CD14-positive monocyte (primary cell): ENCODE measurements at regions not wholly inside any gene's neighbourhood (a gene's known extent, or its start where the extent isn't known, plus 50 kb on each side); places are given as distances from the start of the nearest gene placed in this dataset.

Experiments used
- DNase-seq, 3 donors: peaks; one replicate each; pipeline ENCODE4 v3.0.0-alpha.2; 2011 to 2022
- H2AFZ ChIP-seq: 2 replicates; pipeline ENCODE4 v1.6.0; 2012; ENCODE audit warnings: mild to moderate bottlenecking, low read depth, low read length, inconsistent platforms; ENCODE audit not compliant: insufficient read depth, poor library complexity, severe bottlenecking
- H3K27ac ChIP-seq, 2 donors: 1 replicate in 1 of 2; 2 replicates in 1 of 2; pipeline ENCODE4 v1.5.1; 2012 to 2013; ENCODE audit warnings: low read length in 2 of 2, control low read depth in 1 of 2, inconsistent platforms in 1 of 2, low read depth in 1 of 2, mild to moderate bottlenecking in 1 of 2
- H3K27me3 ChIP-seq, 2 donors: one replicate each; pipeline versions ENCODE4 v1.6.0 to v1.6.1; 2011 to 2013; ENCODE audit warnings: low read length in 2 of 2; ENCODE audit not compliant: control insufficient read depth in 2 of 2, insufficient read depth in 2 of 2
- H3K36me3 ChIP-seq, 2 donors: replicated peaks in 1 of 2; 1 replicate in 1 of 2; 2 replicates in 1 of 2; pipeline versions ENCODE4 v1.5.1 to v1.6.1; 2012 to 2013; ENCODE audit warnings: low read length in 2 of 2, control low read depth in 1 of 2, inconsistent platforms in 1 of 2, mild to moderate bottlenecking in 1 of 2; ENCODE audit not compliant: insufficient read depth in 2 of 2, control insufficient read depth in 1 of 2
- H3K4me1 ChIP-seq, 2 donors: 1 replicate in 1 of 2; 2 replicates in 1 of 2; pipeline versions ENCODE4 v1.5.1 to v1.6.1; 2012 to 2013; ENCODE audit warnings: low read length in 2 of 2, control low read depth in 1 of 2, inconsistent platforms in 1 of 2, mild to moderate bottlenecking in 1 of 2, moderate library complexity in 1 of 2; ENCODE audit not compliant: insufficient read depth in 2 of 2, control insufficient read depth in 1 of 2
- H3K4me2 ChIP-seq: replicated peaks from 2 replicates; pipeline ENCODE3; 2012; ENCODE audit warnings: low read length, moderate library complexity, mild to moderate bottlenecking; ENCODE audit not compliant: poor library complexity, severe bottlenecking; ENCODE audit errors: extremely low read depth
- H3K4me3 ChIP-seq, 3 experiments: fragments of 200-600 bp in 1 of 3; sonication (generic) in 1 of 3; replicated peaks in 1 of 3; 1 replicate in 2 of 3; 2 replicates in 1 of 3; pipeline ENCODE4 v1.5.1; 2011 to 2013; ENCODE audit warnings: low read length in 3 of 3, mild to moderate bottlenecking in 3 of 3, control low read depth in 2 of 3, low read depth in 2 of 3, inconsistent platforms in 1 of 3, moderate library complexity in 1 of 3
- H3K79me2 ChIP-seq: 2 replicates; pipeline ENCODE4 v1.6.0; 2012; ENCODE audit warnings: mild to moderate bottlenecking, control low read depth, inconsistent platforms, low read length, moderate library complexity; ENCODE audit not compliant: insufficient read depth
- H3K9ac ChIP-seq: 2 replicates; pipeline ENCODE4 v1.6.0; 2017; ENCODE audit warnings: low read length, mild to moderate bottlenecking; ENCODE audit not compliant: insufficient read depth, poor library complexity, severe bottlenecking
- H3K9me3 ChIP-seq, 2 donors: replicated peaks in 1 of 2; 1 replicate in 1 of 2; 2 replicates in 1 of 2; pipeline versions ENCODE4 v1.5.1 to v1.6.1; 2012 to 2013; ENCODE audit warnings: low read length in 2 of 2, control low read depth in 1 of 2; ENCODE audit not compliant: control insufficient read depth in 1 of 2, insufficient read depth in 1 of 2
- H4K20me1 ChIP-seq: 2 replicates; pipeline ENCODE4 v1.6.0; 2012; ENCODE audit warnings: mild to moderate bottlenecking, low read length, control low read depth, moderate library complexity; ENCODE audit not compliant: insufficient read depth
- H3K27ac Mint-ChIP-seq, 7 donors: one replicate each; pipeline ENCODE4 v1.8.0; 2020; ENCODE audit warnings: mild to moderate bottlenecking in 7 of 7, mixed read lengths in 7 of 7, moderate library complexity in 6 of 7, inconsistent platforms in 2 of 7
- H3K27me3 Mint-ChIP-seq, 3 donors: one replicate each; pipeline ENCODE4 v1.8.0; 2021 to 2022; ENCODE audit warnings: low read depth in 3 of 3, mild to moderate bottlenecking in 3 of 3, mixed read lengths in 3 of 3, moderate library complexity in 3 of 3, inconsistent platforms in 1 of 3
- H3K36me3 Mint-ChIP-seq, 2 donors: one replicate each; pipeline ENCODE4 v1.8.0; 2020; ENCODE audit warnings: mixed read lengths in 2 of 2, inconsistent platforms in 1 of 2, mild to moderate bottlenecking in 1 of 2
- H3K4me1 Mint-ChIP-seq: one replicate; pipeline ENCODE4 v1.8.0; 2020; ENCODE audit warnings: mild to moderate bottlenecking, mixed read lengths
- H3K4me3 Mint-ChIP-seq, 2 donors: one replicate each; pipeline ENCODE4 v1.8.0; 2020; ENCODE audit warnings: mild to moderate bottlenecking in 2 of 2, mixed read lengths in 2 of 2, moderate library complexity in 1 of 2
- H3K9me3 Mint-ChIP-seq, 7 donors: one replicate each; pipeline ENCODE4 v1.8.0; 2020 to 2022; ENCODE audit warnings: mixed read lengths in 7 of 7, mild to moderate bottlenecking in 6 of 7, moderate library complexity in 6 of 7, inconsistent platforms in 2 of 7
- CTCF ChIP-seq: fragments of 200-600 bp; IDR thresholded peaks from one replicate; pipeline ENCODE4 v1.8.0; 2022; ENCODE audit warnings: antibody characterized with exemption, mild to moderate bottlenecking
- WGBS: methylation state at CpG from one replicate; pipeline ENCODE4 v1.1.5; 2013; ENCODE audit warnings: missing lambda C conversion rate; ENCODE audit not compliant: insufficient coverage; 5-methylcytosine and 5-hydroxymethylcytosine counted together
- intact Hi-C, 2 donors: fragments of 100-400 bp; cut with micrococcal nuclease; formaldehyde crosslinking; loops; one replicate each; pipeline versions ENCODE4 v1.15.0 to v1.15.1; 2023

GRCh38 chr5:60540856-60541805 is 158.8 kb downstream of the DEPDC1B start:
- Histone ChIP-seq H3K9ac (no peak overlapping the region), H3K79me2 (no peaks in the 10 kb centered on the region), H3K4me3 (peak overlapping the region in 1 of 3 experiments; percentile 28), H3K4me2 (peak overlapping the region; percentile 38), H3K27me3 (peaks cover 3 to 6% of the 10 kb centered on the region in 2 donors), H3K9me3 (no peaks in the 10 kb centered on the region), H2AFZ (no peak overlapping the region), H4K20me1 (no peaks in the 10 kb centered on the region), H3K36me3 (no peaks in the 10 kb centered on the region), H3K27ac (peak overlapping the region in 1 of 2 donors; percentile 15), H3K4me1 (peaks cover 33 to 49% of the 10 kb centered on the region in 2 donors)
- no CpG with 5 or more reads among the region's 5 CpGs for WGBS
- H3K4me1 Mint-ChIP-seq, result peaks cover 49% of the 10 kb centered on the region
- DNase-seq, result peak in 2 of 3 donors; percentile 52 to 58
- H3K36me3 Mint-ChIP-seq, result no peaks in the 10 kb centered on the region
- intact Hi-C loops, result no loop called here
- H3K9me3 Mint-ChIP-seq, result peaks cover 0 to 5% (median 0%) of the 10 kb centered on the region in 7 donors
- H3K27me3 Mint-ChIP-seq, result peaks cover 15 to 23% (median 17%) of the 10 kb centered on the region in 3 donors
- peak overlapping the region in 1 of 2 donors; percentile 85 for H3K4me3 Mint-ChIP-seq
- TF ChIP-seq CTCF, result no peak
- H3K27ac Mint-ChIP-seq, result peak overlapping the region; percentile 6 to 97 (median 91)

- Histone ChIP-seq H3K27me3 (peaks cover 0 to 3% of the 10 kb centered on the region in 2 donors), H2AFZ (no peak overlapping the region), H3K27ac (peak overlapping the region in 1 of 2 donors; percentile 88), H3K36me3 (no peaks in the 10 kb centered on the region), H3K4me1 (peaks cover 33 to 49% of the 10 kb centered on the region in 2 donors), H3K9me3 (no peaks in the 10 kb centered on the region), H3K9ac (peak overlapping the region; percentile 27), H4K20me1 (no peaks in the 10 kb centered on the region), H3K79me2 (no peaks in the 10 kb centered on the region), H3K4me3 (peak overlapping the region in 1 of 3 experiments; percentile 37), H3K4me2 (peak overlapping the region; percentile 46)
- TF ChIP-seq CTCF, result no peak
- Mint-ChIP-seq H3K4me1 (peaks cover 48% of the 10 kb centered on the region), H3K27ac (peak overlapping the region; percentile 74 to 97 (median 95)), H3K27me3 (peaks cover 13 to 15% (median 14%) of the 10 kb centered on the region in 3 donors), H3K36me3 (no peaks in the 10 kb centered on the region), H3K9me3 (peaks cover 0 to 5% (median 0%) of the 10 kb centered on the region in 7 donors), H3K4me3 (peak overlapping the region in 1 of 2 donors; percentile 54)
- intact Hi-C loops, result no loop called here
- no CpG with 5 or more reads among the region's 1 CpG for WGBS
- DNase-seq, result peak; percentile 71 to 75 (median 72)
These were observed 160.8 kb downstream of the DEPDC1B start for GRCh38 chr5:60538955-60539866.
